ENCODE measurements at regions not wholly inside any gene's neighbourhood (a gene's known extent, or its start where the extent isn't known, plus 50 kb on each side); places are given as distances from the start of the nearest gene placed in this dataset.

DNA sequence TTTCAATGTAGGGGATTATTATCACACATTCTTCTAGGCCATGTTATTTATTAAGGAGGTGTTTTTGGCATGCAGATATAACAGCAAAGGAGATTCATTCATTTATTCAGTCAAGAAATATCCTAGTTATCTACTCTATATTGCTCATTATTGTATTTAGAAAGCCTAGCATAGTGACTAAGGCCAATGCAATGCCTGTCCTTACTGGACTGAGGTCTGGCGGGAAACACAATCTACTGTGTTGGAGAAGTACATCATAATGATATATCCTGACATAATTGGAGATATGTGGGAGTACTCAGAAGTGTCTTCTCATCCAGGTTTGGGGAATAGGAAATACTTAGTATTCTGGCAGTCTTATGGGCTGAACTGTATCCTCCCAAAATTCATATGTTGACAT is 421.5 kb upstream of the USP24 start:
- DNase-seq = no peak

DNA sequence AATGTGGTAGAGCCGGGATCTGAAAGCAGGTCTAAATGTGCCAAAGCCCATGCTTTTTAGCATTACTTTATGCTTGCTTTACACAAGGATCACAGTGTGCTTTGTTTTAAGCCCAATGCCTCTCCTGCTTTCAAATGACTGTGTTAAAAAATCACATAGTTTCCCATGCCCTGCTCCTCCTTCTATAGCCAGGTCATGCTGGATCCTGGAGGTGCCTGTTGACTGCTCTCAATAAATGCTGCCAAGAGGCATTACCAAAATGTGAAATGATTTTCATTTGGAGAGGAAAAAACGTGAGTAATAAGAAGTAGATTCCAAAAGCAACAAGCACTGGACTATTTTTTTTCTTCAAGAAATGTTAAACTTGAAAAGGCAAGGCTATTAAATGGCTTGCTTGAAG is 420.7 kb upstream of the USP24 start:
- no peak for DNase-seq

DNA sequence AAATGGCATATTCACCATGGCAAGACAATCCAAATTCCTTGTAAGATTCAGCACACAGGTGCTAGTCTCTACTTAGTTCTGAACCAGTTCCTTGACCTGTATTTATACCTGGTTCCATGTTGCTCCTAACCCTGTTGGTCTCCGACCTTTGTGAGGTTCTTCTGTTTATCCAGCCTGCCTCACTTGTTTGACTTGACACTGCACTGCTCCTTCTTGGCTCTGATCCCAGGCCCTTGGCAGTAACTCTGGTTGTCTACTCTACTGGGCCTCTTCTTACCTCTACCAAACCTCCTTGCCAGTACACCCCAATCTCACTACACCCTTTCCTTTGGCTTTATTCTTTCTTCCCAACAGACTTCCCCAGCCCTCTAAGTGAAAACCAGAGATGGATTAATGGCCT is 419.4 kb upstream of the USP24 start:
- DNase-seq = no peak

DNA sequence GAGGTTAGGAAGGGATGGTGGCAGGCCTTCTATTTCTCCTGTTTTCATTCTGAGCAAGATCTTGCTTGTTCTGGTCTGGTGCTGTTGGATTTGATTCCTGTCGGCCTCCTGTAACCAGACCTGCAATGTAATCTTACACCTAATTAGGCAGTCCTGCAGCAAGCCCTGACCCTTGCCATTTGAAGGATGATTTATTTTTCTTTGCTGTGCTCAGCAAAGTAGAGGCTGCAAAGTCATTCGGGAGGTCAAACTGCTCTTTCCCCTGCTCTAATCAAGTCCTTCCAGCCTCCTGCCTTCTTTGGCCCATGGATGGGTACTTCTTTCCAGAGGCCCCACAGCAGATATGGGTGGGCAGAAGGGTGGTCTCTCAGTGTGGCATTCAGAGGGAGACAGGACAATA is 417.7 kb upstream of the USP24 start:
- DNase-seq = no peak

DNA sequence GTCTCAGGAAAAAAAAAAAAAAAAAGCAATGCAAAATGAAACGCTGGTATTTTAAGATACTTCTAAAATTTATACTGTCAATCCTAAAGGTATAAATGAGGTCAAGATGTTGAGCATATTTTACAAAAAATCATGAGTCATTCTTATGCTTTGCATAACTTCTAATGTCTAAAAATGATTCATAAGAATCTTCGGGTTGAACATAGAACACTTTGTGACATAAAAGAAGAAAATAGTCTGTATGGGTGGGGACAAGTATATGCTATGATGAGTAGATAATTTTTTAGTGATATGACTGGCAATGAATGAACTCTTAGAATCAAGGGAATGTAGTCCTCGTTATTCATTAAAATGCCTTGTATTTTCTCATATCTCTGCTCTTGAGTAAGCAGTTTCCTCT is 416.9 kb upstream of the USP24 start:
- DNase-seq = no peak

DNA sequence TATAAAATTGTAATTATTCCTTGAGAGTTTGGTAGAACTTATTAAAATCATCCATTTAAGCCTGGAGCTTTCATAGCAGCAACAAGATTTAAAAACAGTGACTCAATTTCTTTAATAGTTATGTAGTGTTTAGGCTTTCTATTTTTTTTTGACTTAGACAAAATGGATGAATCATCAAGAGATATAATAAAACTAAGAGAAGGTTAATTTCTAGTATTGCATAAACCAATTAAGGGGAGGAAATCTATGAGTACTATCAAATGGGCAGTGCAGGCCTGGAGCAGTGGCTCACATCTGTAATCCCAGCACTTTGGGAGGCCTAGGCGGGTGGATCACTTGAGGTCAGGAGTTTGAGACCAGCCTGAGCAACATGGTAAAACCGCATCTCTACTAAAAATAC is 416.3 kb upstream of the USP24 start:
- no peak for DNase-seq

DNA sequence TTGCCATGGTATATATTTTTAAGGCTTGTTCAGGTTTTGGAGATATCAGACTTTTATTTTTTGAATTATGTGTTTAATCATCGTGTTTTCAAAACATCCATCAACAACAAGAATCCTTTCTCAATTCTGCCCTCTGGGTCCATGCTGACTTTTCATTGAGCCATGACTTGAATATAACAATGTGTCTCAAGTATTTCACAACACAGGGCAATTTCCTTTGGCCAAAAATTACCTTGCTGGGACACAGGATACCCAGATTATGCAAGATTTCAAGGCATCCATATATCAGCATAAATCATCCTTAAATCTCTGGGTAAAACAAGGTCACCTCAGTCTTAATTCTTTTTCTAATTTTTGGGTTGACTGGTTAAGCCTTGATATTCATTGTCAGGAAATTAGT is 411.2 kb upstream of the USP24 start:
- no peak for DNase-seq

DNA sequence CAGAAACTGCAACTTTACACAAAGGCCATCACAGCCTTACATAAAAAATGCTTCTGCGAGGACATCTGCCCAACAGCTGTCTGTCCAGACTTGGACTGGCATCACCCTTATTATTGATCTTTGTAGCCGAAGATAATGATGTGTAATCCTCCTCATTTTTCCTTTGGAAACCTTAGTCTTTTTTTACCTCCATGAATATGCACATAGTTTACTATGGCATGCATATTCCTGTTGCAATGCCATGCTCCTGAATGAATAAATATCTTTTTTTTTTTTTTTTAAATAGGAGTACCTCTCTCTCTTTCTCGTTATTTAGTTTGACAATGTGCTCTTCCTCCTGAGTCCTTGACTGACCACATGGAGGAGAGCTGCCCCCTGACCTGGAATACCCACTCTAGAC is 409.6 kb upstream of the USP24 start:
- no peak for DNase-seq

DNA sequence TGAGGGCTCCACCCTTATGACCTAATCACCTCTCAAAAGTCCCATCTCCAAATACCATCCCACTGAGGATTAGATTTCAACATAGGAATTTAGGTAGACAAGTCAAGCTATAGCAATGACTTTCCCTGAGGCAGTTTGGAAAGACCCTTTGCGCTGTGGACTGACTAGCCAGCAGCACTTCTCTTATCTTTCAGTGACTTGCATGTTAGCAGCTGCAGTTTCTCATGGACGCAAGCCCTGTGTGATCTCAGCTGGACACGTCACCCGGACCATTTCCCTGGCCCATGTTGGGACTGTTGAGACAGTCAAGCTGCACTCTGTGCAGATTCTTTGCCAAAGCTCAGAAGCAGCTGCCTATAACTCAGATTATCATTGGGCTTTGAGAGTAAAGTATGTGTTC is 408.1 kb upstream of the USP24 start:
- no peak for DNase-seq

DNA sequence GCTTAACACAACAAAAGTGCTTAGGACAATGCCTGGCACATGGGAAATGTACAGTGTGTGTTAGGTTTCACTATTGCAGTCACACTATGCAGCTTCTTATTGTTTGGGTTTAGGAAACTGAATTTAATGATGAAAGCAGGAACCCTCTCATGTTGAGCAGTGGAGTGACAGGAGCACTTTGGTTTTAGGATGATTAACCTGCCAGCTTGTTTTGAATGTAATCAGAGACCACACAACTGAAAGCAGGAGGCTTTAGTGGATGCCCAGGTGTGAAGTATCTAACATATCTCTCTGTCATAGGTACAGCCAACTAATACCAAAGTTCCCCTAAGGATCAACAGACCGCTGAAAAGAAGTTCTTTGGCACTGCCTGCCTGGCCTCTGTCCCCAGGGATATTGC is 406.9 kb upstream of the USP24 start:
- no peak for DNase-seq

DNA sequence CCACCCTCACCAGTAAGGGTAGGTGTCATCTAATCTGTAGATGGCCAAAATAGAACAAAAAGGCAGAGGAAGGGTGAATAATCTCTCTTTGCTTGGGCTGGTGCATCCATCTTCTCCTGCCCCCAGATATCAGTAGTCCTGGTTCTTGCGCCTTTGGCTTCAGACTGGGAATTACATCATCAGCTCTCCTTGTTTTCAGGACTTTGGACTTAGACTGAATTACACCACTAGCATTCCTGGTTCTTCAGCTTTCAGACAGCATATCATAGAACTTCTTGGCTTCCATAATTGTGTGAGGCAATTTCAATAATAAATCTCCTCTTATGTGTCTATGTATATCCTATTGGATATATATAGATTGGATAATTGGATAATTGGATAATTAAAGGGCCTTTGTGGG is 403.0 kb upstream of the USP24 start:
- DNase-seq = no peak

DNA sequence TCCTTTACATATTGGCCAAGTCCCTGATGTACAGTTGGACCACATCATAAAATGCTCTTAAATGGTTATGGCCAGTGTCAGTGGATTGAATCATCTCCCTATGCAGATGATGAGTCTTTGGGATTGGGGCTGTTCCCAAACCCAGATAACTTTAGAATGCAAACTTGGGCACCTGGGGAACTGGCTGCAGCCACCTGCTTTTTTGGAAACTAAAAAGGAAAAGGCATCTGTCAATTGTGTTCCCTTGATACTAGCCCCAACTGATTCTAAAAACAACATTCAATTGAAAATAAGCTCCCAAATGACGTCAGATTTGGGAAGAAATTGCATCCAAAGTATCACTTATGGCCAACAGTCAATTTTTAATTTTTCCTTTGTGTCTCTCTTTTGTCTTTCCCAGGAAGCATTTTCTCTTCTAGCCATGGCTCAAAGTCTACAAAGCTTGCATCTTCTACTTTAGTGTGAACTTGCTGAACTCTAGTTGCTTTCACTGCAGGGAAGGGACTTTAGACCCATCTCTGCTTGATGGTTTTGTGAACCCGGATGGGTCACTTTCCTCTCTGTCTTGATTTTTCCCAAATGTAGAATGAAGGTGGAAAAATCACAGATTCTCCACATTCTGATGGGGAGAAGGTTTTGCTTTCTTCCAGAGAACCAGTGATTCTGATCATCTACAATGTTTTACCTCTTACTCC is 402.3 kb upstream of the USP24 start:
- DNase-seq = no peak

DNA sequence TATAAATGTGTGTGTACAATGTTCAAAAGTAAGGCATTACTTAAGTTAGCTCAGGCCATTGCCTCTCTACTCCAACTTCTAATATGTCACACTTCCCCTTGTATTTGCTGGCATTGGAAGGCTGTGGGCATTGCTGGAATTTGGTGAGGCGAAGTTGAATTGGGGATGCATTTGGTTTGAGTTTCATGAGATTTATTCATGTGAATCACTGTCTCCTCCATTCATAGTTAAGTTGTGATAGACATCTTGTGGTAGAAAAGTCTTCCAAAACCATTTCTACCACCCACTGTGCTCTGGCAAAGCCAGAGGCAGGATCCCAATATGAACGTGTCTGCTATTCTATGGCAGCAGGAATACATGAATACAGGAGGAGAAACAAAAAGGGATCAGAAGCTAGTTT is 397.8 kb upstream of the USP24 start:
- no peak for DNase-seq

DNA sequence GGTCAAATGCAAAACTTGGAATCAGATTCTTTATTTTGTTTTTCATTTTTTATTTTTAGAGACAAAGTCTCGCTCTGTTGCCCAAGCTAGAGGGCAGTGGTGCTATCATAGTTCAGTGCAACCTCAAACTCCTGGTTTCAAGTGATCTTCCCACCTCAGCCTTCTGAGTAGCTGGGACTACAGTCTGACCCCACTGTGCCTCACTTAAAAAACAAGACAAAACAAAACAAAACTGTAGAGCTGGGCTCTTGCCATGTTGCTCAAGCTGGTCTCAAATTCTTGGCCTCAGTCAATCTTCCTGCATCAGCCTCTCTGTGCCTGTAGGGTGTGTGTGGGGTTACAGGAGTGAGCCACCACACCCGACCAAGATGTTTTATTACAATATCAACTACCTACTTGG is 396.0 kb upstream of the USP24 start:
- no peak for DNase-seq

DNA sequence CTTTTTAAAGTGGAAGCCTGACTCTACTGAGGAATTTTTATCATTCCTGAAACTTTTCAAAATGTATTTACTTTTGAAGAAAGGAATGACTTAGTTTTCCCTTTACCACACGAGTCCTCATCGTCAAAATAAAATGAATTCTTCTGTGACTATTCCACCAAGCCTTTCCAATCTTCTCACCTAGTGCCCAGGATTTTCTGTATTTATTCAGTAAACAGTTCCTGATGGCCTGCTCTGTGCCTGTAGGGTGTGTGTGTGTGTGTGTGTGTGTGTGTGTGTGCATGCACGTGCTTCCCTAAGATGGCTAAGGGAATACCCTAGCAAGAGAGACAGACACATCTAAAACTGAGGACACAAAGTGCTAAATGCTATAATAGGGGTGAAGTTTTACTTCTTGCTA is 395.0 kb upstream of the USP24 start:
- DNase-seq = no peak

DNA sequence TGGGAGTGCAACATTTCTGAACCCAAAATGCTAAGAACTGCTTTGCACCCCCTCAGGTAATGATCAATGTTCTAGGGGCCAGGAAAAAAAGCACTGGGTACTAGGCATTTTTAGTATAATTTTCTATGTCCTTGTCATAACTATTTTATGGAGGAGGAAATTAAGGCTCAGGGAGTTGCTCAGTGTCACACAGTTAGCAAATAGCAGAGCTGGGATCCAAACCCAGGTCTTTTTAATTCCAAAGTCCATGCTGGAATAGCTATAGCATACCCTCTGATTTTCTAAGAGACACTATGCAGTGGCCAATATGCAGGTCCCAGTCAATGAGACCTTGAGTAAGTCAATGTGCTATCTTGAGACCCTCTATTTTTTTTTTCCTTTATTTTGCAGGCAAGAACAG is 394.5 kb upstream of the USP24 start:
- no peak for DNase-seq

DNA sequence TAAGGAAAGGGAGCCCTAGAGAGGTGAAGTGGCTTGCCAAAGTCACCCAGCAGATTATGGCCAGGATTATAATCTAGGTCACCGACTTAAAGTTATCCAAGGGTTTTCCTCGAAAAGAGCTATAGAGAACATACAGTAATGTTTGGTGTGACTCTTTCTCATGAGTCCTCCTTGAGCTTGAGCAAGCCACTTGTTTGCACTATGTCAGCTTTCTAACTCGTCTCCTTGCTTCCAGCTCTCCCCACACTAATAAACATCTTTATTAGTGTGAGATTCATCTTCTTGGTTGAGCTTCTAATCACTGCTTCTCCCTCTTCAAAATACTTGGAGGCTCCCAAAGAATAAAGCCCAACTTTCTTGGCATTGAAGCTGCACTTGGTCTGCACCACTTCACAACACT is 390.0 kb upstream of the USP24 start:
- DNase-seq = no peak

DNA sequence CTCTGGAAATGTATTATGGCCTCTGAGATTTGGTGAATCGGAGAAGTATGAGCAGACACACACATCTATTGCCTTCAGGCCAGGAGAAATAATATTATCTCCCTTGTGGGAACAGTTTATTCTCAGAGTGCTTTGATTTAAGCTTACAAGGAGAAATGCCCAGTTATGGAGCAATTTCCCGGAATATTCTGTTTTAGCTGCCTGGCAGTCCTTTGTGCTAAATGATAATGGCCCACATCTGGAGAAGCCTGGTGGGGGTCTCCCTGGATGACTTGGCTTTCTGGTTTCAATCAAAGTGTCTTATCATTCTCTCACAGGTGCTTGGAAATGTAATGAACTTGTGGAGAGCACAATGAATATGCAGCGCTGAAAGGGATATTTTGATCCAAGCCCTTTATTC is 389.6 kb upstream of the USP24 start:
- DNase-seq = no peak

DNA sequence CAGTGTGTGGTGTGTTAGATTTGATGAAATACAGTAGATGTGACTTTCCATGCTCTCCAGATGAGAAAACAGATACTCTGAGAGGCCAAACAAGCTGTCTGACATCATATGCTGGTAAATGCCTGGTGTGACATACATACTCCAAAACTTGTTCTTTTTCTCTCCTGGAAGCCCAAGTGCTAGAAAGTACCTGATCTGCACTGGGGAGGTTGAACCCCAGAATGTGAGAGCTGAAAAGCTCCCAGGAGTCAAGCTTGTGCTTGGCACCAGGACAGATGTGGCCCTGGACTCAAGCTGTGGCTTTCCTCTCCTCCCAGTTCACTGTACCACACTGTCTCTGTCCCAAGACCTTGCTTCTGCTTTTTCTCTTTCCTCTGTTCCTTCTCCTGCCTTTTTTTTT is 389.0 kb upstream of the USP24 start:
- DNase-seq = no peak

DNA sequence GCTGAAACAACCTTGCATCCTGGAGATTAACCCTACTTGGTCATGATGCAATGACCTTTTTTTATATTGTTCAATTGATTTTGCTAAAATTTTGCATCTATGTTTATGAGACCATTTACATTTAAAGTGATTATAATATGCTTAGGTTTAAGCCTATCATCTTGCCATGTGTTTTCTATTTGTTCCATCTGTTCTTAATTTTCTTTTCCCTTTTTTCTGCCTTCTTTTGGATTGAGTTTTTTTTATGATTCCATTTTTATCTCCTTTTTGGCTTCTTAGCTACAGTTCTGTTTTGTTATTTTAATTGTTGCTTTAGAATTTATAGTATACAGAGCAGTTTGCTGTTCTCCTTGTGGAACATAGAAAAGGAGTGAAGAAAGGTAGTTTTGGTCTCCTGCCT is 385.1 kb upstream of the USP24 start:
- DNase-seq = no peak

DNA sequence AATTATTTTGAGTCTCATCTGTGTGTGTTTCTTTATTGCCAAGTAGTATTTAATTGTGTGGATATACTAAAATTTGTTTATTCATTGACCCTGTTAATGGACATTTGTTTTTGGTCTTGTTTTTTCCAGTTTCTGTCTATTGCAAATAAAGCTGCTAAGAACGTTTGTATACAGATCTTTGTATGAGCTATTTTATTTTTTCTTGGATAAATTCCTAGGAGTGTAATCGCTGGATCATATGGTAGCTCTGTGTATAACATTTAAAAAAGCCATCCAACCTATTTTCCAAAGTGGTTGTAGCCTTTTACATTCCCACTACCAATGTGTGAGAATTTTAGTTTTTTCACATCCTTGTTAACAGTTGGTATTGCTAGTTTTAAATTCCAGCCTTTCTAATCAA is 382.7 kb upstream of the USP24 start:
- DNase-seq = no peak

DNA sequence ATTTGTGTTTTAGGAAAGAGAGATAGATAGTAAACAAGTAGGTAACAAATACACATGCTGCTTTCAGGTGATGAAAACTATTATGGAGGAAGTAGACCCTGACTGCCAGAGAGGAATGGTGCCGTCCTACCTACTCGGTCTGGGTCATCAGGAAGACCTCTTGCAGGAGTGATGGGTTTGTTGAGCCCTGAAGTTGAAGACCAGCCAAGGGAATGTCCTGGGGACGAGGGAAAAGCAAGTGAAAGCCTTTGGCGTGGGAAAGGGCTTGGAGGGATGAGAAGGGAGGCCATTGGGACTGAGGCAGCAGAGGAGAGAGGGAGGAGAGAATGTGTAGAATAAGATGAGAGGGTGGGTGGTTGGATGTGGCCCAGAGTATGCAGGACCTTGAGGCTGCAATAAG is 379.5 kb upstream of the USP24 start:
- DNase-seq = no peak

DNA sequence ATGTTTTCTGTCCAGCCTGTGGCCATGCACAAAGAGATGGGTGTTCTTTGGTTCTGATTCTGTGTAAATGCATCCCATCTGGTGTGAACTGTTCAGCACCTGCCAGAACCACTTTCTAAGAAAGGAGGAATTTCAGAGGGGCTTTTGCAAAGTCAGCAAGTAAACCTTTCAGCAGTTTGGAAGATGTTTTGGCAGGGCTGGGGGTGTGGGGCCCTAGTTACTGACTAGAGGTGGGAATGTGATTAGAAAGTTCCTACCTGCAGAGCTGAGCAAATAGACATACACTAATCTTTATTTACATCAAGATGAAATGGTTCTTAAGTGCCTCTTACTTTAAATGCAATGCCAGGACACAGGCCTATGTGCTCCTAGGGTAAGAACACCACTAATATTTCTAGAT is 378.1 kb upstream of the USP24 start:
- DNase-seq = no peak

DNA sequence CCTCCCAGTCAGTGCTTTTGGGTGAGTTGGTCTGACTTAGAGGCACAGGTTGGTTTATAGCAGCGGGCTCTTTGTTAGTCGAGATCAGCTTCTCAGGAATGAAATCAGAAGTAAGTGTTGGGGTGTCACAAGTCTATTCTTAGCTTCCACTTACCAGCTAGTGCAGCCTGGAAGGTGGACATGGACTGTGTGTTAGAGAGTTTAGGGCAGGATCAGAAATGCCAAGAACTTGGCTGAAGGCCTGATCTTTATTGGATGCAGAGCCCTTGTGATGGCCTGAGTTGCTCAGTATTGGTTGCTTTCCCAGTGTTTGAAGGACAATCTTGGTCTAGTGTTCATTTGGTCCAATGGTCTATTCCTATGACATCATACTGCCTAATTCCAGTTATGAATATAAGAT is 377.0 kb upstream of the USP24 start:
- DNase-seq = no peak

DNA sequence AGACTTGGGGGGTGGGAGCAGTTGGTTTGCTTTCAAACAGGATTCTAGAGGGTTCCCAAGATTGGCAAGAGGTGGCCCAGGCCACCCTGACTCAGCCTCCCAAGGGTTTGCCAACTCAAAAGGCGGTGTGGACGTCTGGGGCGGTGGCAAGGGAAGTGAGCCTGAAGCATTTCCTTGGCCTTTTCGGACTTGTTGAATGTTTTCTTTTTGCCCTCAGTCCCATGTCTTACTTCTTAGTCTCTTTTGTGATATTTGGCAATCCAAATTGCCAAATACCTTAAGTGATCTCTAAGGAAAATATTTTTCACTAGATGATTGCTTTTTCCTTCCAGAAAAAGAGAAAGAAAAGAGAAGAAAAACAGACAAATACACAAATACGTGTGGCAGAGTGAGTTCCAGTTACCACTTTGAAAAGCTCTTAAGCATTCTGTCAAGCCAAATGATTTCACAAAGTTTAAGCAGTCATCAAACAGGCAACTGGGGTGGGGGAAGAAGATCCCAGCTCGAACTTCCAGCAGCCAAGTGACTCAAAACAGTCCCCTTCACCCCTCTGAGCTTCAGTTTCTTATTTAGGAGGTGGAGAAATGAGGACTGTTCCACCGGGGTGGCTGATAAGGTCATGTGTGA is 374.6 kb upstream of the USP24 start:
- DNase-seq = no peak

All from cerebellar nuclear complex (tissue), 1 donor.